HG03064 (cell line): ENCODE measurements at regions not wholly inside any gene's neighbourhood (a gene's known extent, or its start where the extent isn't known, plus 50 kb on each side); places are given as distances from the start of the nearest gene placed in this dataset.
"Not testable (repeated sequence)": the region's sequence is repeated elsewhere in the genome, so short reads cannot be mapped to it uniquely, and the experiment has no call there.

Experiments
- ATAC-seq: cut with Tn5 transposase; IDR thresholded peaks from one replicate; pipeline ENCODE4 v1.9.1; 2021; ENCODE audit warnings: low read depth; ENCODE audit not compliant: unreplicated experiment

GRCh38 chr6:56904068-56904467 is 50.8 kb upstream of the BEND6 start:
- ATAC-seq = no peak

- ATAC-seq = no peak
Observed at GRCh38 chr6:56902641-56903464, 52.1 kb upstream of the BEND6 start.

GRCh38 chr6:56900784-56901183 is 54.1 kb upstream of the BEND6 start:
- no peak for ATAC-seq

- no peak for ATAC-seq
Observed at GRCh38 chr6:56899753-56900152, 55.2 kb upstream of the BEND6 start.

- no peak for ATAC-seq
Observed at GRCh38 chr6:56899311-56899710, 55.6 kb upstream of the BEND6 start.

- no peak for ATAC-seq
Observed at GRCh38 chr6:56897789-56898529, 56.9 kb upstream of the BEND6 start.

GRCh38 chr6:56891754-56892153 is 63.2 kb upstream of the BEND6 start:
- no peak for ATAC-seq

GRCh38 chr6:56890683-56891429 is 64.1 kb upstream of the BEND6 start:
- ATAC-seq = peak; percentile 97

GRCh38 chr6:56890066-56890465 is 64.8 kb upstream of the BEND6 start:
- no peak for ATAC-seq

GRCh38 chr6:56889492-56889891 is 65.4 kb upstream of the BEND6 start:
- no peak for ATAC-seq

GRCh38 chr6:56888687-56889086 is 66.2 kb upstream of the BEND6 start:
- ATAC-seq = no peak

GRCh38 chr6:56887086-56887485 is 67.8 kb upstream of the BEND6 start:
- ATAC-seq = no peak

GRCh38 chr6:56877922-56878321 is 77.0 kb upstream of the BEND6 start:
- ATAC-seq = no peak

- ATAC-seq = no peak
Observed at GRCh38 chr6:56875961-56876360, 78.9 kb upstream of the BEND6 start.

- ATAC-seq = no peak
Observed at GRCh38 chr6:56875523-56875922, 79.4 kb upstream of the BEND6 start.

- ATAC-seq = no peak
Observed at GRCh38 chr6:56874328-56874727, 80.6 kb upstream of the BEND6 start.

GRCh38 chr6:56870053-56870452 is 84.9 kb upstream of the BEND6 start:
- not testable (repeated sequence) for ATAC-seq

GRCh38 chr6:56869346-56869745 is 85.6 kb upstream of the BEND6 start:
- no peak for ATAC-seq

GRCh38 chr6:56868687-56869086 is 86.2 kb upstream of the BEND6 start:
- ATAC-seq = no peak

- ATAC-seq = no peak
Observed at GRCh38 chr6:56866917-56867522, 87.9 kb upstream of the BEND6 start.
